22Rv1 (cell line): ENCODE measurements at regions not wholly inside any gene's neighbourhood (a gene's known extent, or its start where the extent isn't known, plus 50 kb on each side); places are given as distances from the start of the nearest gene placed in this dataset.
"Not testable (repeated sequence)": the region's sequence is repeated elsewhere in the genome, so short reads cannot be mapped to it uniquely, and the experiment has no call there.

Experiments
- H3K27ac ChIP-seq: fragments of 450-650 bp; 2 replicates; pipeline ENCODE4 v1.5.1; 2017
- ZFX ChIP-seq: fragments of 450-650 bp; IDR thresholded peaks from 2 replicates; pipeline ENCODE4 v1.6.1; 2017; ENCODE audit warnings: antibody characterized with exemption, borderline replicate concordance
- TF ChIP-seq, protein P1 (sequence below): fragments of 450-650 bp; IDR thresholded peaks from 2 replicates; pipeline ENCODE4 v1.5.1; 2017; ENCODE audit warnings: mild to moderate bottlenecking

DNA sequence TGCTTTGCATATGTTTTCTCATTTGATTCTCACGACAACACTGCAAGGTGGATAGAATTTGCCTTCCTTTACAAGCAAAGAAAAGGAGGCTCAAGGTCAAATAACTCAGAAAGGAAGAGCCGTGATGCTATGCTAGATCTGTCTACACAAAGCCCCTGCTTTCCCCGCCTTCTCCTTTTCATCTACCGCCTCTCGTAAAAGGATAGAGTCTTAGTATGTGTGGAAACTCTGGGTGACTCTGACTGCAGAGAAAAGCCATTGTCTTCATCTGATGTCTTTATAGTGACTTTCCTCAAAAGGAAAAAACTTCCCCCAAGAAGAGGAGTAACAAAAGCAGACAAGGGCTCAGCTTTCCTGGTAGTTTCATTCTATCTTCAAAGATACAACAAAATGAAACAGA lies 292.7 kb downstream of the ACTR3B start:
- no peak overlapping the region for H3K27ac ChIP-seq
- TF ChIP-seq, protein P1, sequence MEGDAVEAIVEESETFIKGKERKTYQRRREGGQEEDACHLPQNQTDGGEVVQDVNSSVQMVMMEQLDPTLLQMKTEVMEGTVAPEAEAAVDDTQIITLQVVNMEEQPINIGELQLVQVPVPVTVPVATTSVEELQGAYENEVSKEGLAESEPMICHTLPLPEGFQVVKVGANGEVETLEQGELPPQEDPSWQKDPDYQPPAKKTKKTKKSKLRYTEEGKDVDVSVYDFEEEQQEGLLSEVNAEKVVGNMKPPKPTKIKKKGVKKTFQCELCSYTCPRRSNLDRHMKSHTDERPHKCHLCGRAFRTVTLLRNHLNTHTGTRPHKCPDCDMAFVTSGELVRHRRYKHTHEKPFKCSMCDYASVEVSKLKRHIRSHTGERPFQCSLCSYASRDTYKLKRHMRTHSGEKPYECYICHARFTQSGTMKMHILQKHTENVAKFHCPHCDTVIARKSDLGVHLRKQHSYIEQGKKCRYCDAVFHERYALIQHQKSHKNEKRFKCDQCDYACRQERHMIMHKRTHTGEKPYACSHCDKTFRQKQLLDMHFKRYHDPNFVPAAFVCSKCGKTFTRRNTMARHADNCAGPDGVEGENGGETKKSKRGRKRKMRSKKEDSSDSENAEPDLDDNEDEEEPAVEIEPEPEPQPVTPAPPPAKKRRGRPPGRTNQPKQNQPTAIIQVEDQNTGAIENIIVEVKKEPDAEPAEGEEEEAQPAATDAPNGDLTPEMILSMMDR, result no peak
- TF ChIP-seq ZFX, result no peak

DNA sequence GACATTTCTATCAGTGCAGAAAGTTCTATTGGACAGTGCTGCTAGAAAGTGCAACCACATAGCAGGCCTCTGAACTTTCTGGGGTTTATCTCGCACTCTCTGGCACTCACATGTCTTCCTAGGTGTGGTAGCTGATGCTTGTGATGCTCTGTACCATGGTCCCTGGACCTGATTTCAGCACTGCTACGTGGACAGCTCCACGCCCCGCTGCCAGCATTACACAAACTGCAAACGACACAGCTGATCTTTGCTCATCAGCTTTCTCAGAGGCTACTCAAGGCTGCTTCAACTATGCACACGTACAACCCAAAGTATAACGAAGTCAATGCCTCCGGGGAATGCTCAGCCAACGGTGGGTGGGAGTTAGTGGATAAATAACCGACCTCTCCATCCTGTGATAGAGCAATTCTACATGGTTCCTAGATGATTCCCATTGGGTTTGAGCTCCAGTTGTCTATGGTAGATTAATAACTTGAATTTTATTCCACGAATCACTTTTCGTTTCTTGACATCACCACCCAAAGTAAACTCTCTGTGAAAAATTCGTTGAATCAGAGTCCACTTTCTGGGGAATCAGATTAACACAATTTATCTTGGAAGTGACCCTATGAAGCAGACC lies 302.5 kb downstream of the ACTR3B start:
- no peak overlapping the region for H3K27ac ChIP-seq
- TF ChIP-seq, protein P1, result no peak
- no peak for TF ChIP-seq ZFX

DNA sequence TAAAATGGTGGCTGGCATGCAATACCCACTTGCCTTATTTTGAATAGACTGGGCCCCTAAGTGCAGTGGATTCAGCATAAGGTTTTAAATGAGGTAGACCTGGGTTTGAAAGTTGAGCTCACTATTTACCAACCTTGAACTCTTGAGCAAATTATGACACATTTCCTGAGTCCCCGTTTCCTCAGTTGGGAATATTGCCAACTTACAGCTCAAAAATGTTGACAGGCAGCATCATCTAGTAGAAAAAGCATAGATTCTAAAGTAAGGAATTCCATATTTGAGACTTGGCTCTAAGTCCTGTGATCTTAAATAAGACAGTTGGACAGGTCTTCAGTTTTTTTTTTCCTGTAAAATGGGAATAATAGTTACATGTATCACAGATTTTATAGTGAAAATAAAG lies 305.5 kb downstream of the ACTR3B start:
- no peak for TF ChIP-seq ZFX
- TF ChIP-seq, protein P1, result no peak

DNA sequence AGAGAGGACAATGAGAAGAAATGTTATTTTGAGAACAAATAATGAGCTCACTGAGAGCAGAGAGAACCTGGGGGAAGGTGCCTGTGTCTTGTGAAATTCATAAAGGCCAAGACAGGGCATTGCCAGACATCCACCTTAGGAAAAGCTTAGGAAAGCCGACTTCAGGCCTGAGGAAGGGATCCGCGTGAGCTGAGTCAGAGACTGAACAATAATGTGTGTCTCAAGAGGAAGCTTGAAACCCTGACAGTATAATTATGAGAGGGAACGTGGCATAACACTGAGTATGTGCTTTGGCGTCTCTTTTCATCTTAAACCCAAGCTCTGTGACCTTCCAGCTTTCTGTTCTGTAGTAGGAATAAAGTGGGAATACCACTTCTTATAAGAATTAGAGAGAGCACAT lies 307.2 kb downstream of the ACTR3B start:
- TF ChIP-seq ZFX, result no peak
- TF ChIP-seq, protein P1, result no peak

More for the DNA sequence above, 305.5 kb downstream of the ACTR3B start:
- no peak overlapping the region for H3K27ac ChIP-seq

DNA sequence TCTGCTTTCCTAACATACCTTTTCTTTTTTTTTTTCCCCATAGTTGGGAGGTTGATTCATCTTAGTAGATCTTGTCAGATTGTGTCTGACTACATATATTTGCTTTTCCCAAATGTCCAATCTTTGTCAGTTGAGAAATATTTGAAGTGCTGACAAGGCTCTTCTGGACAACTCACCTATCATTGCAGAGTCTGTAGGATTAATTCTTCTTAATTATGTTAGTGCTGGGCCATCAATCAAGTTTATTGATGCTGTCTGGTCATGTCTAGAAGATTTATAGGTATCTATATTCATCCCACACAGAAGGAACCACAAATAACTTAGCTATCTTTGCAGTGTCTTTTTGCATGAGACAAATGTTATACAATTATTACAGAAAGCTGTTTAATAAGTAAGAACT lies 310.6 kb downstream of the ACTR3B start:
- no peak for TF ChIP-seq ZFX
- TF ChIP-seq, protein P1, result no peak
- H3K27ac ChIP-seq, result no peak overlapping the region

More for the DNA sequence above, 307.2 kb downstream of the ACTR3B start:
- H3K27ac ChIP-seq, result no peak overlapping the region

DNA sequence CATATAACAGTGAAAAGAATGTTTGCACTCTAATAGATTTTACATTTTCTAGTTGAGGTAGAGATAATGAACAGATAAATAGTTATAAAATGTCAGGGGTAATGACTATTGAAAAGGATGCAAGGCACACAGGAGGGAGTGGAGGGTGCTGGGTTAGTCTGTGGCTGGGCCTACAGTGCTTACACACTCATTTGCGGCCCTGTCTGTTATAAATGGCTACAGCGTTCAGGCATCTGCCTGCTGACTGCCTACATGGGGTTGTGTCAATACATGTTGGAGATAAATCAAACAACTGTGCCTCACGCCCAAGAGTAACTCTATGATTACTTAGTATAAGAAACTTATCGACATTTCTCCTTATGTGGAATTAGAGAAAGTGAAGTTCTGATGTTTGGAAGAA lies 313.3 kb downstream of the ACTR3B start:
- TF ChIP-seq ZFX, result no peak
- TF ChIP-seq, protein P1, result no peak
- no peak overlapping the region for H3K27ac ChIP-seq

DNA sequence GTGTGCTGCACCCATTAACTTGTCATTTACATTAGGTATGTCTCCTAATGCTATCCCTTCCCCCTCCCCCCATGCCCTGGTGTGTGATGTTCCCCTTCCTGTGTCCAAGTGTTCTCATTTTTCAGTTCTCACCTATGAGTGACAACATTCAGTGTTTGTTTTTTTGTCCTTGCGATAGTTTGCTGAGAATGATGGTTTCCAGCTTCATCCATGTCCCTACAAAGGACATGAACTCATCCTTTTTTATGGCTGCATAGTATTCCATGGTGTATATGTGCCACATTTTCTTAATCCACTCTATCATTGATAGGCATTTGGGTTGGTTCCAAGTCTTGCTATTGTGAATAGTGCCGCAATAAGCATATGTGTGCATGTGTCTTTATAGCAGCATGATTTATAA lies 316.7 kb downstream of the ACTR3B start:
- not testable (repeated sequence) for H3K27ac ChIP-seq

DNA sequence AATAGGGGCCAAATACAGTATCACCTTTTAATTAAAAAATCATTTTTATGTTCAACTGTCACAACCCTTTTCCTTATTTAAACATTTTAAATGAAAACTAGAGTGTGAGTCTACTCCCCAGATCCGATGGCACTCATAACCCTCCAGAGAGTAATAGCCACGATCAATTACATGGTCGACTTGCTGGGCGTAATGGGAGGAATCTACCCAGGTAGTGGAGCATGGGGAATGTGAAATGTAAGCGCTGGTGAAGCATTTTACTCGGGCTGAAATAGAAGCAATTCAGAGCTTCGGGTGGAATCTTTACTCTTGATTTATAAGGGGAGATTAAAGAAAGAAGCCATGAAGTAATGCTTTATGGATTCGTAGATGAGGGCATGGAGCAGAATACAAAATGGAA lies 321.9 kb downstream of the ACTR3B start:
- TF ChIP-seq ZFX, result no peak
- TF ChIP-seq, protein P1, result no peak
- no peak overlapping the region for H3K27ac ChIP-seq
